ENCODE measurements at regions not wholly inside any gene's neighbourhood (a gene's known extent, or its start where the extent isn't known, plus 50 kb on each side); places are given as distances from the start of the nearest gene placed in this dataset.
"Not testable (repeated sequence)": the region's sequence is repeated elsewhere in the genome, so short reads cannot be mapped to it uniquely, and the experiment has no call there.

GRCh38 chr4:107363125-107363524 lies 327.0 kb upstream of the DKK2 start:
- DNase-seq (ENCODE audit: low read depth) = no peak
- no peak overlapping the region for H3K4me3 ChIP-seq (ENCODE audit: low read depth, low read length)
- TF ChIP-seq, protein P1, sequence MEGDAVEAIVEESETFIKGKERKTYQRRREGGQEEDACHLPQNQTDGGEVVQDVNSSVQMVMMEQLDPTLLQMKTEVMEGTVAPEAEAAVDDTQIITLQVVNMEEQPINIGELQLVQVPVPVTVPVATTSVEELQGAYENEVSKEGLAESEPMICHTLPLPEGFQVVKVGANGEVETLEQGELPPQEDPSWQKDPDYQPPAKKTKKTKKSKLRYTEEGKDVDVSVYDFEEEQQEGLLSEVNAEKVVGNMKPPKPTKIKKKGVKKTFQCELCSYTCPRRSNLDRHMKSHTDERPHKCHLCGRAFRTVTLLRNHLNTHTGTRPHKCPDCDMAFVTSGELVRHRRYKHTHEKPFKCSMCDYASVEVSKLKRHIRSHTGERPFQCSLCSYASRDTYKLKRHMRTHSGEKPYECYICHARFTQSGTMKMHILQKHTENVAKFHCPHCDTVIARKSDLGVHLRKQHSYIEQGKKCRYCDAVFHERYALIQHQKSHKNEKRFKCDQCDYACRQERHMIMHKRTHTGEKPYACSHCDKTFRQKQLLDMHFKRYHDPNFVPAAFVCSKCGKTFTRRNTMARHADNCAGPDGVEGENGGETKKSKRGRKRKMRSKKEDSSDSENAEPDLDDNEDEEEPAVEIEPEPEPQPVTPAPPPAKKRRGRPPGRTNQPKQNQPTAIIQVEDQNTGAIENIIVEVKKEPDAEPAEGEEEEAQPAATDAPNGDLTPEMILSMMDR (IDR thresholded peaks at IDR 0.05; ENCODE audit: low read depth, low read length, missing control alignments) = no peak

DNA sequence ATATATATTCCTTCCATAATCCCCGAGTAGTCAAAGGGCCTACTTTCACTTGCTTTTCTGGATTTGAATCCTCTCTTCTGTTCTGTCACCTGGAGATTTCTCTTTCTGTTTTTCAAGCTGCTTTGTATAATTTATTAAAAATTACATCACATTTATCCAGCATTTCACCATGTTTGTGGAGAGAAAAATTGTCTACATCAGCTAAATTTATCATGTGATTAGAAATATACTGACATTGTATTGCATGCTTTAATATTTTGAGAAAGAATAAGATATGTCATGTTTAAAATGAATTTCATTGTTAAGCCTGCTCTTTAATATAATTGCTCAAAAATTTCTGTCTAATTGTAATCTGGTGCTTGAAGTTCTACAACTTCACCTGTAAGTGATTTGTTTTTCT lies 323.1 kb upstream of the DKK2 start:
- H3K4me3 ChIP-seq (ENCODE audit: low read depth, low read length) = no peak overlapping the region
- TF ChIP-seq, protein P1 (IDR thresholded peaks at IDR 0.05; ENCODE audit: low read depth, low read length, missing control alignments) = no peak
- DNase-seq (ENCODE audit: low read depth) = no peak

- not testable (repeated sequence) for DNase-seq (ENCODE audit: low read depth)
Measured at GRCh38 chr4:107354304-107354703, 318.2 kb upstream of the DKK2 start.

DNA sequence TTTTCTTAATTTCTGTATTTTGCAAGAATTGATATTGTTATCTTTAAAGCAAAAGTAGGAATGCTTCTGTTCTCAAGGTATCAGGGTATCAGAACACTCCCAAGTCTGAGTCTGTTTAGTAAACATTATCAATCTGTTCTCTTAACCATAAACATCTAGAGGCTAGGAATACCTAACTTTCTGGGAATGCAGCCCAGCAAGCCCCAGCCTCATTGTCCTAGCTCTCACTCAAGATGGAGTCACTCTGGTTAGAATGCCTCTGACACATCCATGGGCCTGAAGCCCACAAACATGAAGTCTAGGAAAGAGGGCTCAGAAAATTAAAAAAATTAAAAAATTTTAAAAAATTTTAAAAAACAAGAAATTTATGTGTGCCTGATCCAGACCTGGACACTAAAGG lies 315.1 kb upstream of the DKK2 start:
- no peak overlapping the region for H3K4me3 ChIP-seq (ENCODE audit: low read depth, low read length)
- TF ChIP-seq, protein P1 (IDR thresholded peaks at IDR 0.05; ENCODE audit: low read depth, low read length, missing control alignments) = no peak
- no peak for DNase-seq (ENCODE audit: low read depth)

More at GRCh38 chr4:107354304-107354703, 318.2 kb upstream of the DKK2 start:
- TF ChIP-seq, protein P1 (IDR thresholded peaks at IDR 0.05; ENCODE audit: low read depth, low read length, missing control alignments) = peak; percentile 39
- H3K4me3 ChIP-seq (ENCODE audit: low read depth, low read length) = not testable (repeated sequence)

DNA sequence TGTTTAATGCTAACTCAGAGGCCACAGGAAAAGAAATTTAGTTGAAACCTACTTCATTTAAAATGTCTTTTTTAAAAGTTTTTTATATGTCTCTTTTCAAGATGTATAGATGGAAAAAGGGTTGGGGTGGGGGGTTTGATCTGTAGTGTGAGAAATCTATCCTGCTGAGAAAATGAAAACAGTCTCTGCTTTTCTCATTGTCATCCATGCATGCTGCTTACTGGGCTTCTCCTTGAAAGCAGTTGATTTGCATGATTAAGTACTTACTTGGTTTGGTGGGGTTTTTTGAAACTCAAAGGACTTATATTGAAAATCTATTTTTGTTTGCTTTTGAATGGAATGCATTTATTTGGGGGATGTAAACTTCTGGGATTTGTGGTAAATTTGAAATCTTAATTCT lies 313.6 kb upstream of the DKK2 start:
- TF ChIP-seq, protein P1 (IDR thresholded peaks at IDR 0.05; ENCODE audit: low read depth, low read length, missing control alignments) = no peak
- no peak for DNase-seq (ENCODE audit: low read depth)
- no peak overlapping the region for H3K4me3 ChIP-seq (ENCODE audit: low read depth, low read length)

DNA sequence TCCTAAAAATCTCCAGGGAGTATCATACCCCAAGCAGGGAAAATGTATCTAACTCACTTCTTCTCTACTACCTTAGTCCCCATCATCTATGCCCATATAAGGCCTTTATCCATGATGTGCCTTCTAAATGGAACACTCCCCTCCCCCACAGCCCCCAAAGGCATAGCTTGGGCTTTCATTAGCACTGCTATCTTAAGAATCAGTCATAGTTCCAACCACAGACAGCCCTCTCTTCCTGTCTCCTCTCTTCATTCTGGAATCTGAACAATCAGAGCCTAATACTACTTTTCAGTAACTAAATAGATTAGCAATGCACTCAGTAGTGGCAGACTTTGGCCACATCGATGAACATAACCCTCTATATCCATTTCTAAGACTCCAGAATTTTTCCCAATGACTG lies 313.2 kb upstream of the DKK2 start:
- TF ChIP-seq, protein P1 (IDR thresholded peaks at IDR 0.05; ENCODE audit: low read depth, low read length, missing control alignments) = no peak
- no peak for DNase-seq (ENCODE audit: low read depth)
- H3K4me3 ChIP-seq (ENCODE audit: low read depth, low read length) = no peak overlapping the region

DNA sequence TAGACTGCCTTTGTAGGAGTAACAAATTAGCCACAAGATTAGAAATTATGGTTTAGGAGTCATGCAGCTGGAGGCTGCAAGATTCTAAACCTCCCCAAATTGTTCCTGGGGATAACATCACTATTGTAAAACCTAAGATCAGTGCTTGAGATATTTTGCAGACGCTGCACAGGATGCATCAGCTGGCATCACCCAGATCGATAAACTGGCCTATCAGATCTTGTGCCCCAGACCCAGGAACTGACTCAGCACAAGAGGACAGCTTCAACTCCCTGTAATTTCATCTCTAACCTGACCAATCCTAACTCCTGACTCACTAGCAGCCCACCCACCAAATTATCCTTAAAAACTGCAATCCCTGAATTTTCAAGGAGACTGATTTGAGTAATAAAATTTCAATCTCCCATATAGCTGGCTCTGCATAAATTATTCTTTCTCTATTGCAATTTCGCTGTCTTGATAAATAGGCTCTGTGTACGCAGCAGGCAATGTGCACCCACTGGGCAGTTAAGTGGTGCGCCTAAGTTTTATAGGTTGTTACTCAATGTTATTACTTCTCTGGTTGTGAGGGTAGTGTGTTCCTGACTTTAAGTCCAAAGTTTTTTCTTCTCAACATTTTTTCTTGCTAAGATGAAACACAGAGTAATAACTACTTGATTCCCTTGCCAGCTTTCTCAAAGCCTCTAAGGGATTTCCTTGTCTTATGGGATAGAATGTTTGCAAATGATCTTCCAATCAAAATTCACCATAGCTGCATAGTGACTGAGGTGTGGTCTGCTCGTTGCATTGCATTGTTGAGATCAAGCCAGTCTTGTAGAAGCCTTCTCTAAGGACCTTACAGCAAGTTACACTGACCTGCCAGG lies 312.3 kb upstream of the DKK2 start:
- TF ChIP-seq, protein P1 (IDR thresholded peaks at IDR 0.05; ENCODE audit: low read depth, low read length, missing control alignments) = no peak
- DNase-seq (ENCODE audit: low read depth) = no peak
- no peak overlapping the region for H3K4me3 ChIP-seq (ENCODE audit: low read depth, low read length)

Measured in GM12864 (cell line).